Activated CD4-positive, alpha-beta T cell treated with anti-CD3 and anti-CD28 coated beads for 48 hours (primary cell): ENCODE measurements at regions not wholly inside any gene's neighbourhood (a gene's known extent, or its start where the extent isn't known, plus 50 kb on each side); places are given as distances from the start of the nearest gene placed in this dataset.
A peak's percentile ranks its signal among the peaks of the same experiment; 100 is the strongest.
"Not testable (repeated sequence)": the region's sequence is repeated elsewhere in the genome, so short reads cannot be mapped to it uniquely, and the experiment has no call there.

Experiments used
- DNase-seq: peaks from one replicate; pipeline ENCODE4 v3.0.0-alpha.2; 2020

DNA sequence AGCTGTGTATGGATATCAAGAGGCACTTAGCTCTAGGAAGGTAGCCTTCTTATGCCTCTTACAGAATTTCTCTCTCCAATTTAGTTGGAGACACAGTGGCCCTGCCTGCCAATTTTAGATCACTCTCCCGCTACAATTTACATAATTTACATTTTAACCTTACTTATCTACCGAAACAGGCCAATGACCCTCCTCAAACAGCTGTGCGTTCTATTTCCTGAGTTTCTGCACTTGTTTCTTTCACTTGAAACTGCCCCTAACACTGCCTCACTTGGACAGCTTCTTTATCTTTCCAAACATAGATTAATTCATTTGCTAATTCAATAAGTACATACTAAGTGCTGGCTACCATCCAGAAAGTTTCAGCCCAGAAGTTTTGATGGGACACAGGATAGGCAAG, 52.9 kb upstream of the HDDC2 start:
- no peak for DNase-seq

- no peak for DNase-seq
Observed at GRCh38 chr6:125356884-125357283, 55.1 kb upstream of the HDDC2 start.

GRCh38 chr6:125357515-125358256, 55.9 kb upstream of the HDDC2 start:
- DNase-seq: no peak

DNA sequence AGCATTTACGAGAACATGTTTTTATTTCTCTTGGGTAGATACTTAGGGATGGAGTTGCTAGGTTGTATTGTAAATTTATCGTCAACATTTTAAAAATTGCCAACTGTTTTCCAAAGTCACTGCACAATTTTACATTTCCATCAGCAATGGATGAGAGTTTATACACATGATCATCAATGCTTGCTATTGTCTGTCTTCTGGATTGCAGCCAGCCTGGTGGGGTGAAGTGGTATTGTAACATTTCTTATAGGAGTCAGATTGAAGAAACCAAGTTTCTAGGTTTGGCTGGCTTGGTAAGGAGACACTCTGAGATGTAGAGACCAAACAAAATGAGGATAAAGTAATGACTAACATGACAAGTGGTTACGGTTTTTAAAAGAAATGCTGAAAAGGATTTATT, 57.1 kb upstream of the HDDC2 start:
- DNase-seq: no peak

DNA sequence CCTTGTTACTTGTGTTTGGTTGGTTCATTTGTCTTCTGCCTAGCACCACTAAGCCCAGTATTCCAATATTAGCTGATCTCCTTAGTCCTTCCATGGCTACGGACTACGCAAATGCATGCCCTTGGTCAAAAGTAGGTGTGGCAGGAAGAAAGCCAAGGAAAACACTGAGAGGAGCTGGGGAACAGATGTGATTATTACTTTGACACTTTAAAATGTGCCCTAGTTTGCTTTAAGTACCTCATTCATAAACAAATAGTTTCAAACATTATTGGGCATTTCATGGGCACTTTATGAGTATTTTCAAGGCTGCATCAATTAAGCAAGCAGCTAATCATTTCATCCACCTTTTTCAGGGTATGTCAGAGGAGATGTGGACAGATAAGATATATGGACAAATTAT, 60.1 kb upstream of the HDDC2 start:
- no peak for DNase-seq

DNA sequence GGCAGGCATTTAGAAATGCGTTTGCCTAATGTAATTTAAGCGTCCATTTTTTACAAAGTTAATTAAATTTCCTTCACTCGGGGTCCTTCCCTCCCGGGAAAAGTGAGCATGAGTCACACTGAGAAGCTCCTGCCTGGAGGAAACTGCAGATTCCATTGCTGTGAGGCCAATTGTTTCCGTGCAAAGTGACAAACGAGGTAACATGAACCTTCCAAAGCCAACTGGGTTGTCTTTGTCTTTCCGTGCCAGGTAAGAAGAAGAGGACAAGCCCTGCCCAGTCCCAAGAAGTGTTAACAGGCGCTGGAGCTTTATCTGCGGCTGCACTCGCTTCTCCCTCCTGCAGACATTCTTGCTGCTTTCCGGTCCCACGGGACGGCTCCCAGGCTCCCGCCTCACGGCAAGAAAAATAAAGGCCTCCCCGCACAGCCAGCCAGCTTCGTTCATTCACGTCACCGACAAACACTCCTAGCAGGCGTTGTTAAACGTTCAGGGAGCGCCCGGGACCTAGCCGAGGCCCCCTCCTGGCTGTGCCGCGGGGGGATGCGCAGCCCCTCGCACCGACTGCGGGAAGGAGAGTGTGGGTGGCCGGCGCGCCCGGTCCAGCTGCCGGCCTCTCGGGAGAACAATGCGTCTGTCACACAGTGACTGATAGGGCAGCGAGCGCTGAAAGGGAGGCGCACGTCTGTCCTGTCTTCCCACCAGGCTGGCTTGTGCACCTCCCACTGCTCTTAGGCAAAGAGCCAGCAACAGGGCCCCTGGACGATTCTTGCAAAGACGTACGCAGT, 61.5 kb upstream of the HDDC2 start:
- DNase-seq: peak; percentile 9

DNA sequence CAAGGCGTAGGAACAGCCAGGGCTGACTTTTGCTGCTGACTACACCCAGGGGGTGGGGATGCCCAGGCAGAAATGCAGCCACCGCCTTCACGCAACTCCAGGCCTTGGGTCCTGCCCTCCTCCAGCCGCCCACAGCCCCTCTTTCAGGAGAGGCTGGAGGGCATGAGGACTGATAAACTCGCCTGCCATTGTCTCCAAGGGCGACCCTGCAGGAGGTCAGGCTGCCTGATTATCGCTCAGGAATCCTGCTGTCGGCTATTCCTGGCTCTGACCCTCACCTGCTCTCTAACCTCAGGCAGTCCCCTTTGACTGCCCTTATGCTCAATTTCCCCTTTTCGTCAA, 62.0 kb upstream of the HDDC2 start:
- no peak for DNase-seq

- DNase-seq: no peak
Observed at GRCh38 chr6:125365230-125365629, 63.5 kb upstream of the HDDC2 start.

- DNase-seq: no peak
Observed at GRCh38 chr6:125367036-125367782, 65.4 kb upstream of the HDDC2 start.

GRCh38 chr6:125370343-125370742, 68.6 kb upstream of the HDDC2 start:
- no peak for DNase-seq

DNA sequence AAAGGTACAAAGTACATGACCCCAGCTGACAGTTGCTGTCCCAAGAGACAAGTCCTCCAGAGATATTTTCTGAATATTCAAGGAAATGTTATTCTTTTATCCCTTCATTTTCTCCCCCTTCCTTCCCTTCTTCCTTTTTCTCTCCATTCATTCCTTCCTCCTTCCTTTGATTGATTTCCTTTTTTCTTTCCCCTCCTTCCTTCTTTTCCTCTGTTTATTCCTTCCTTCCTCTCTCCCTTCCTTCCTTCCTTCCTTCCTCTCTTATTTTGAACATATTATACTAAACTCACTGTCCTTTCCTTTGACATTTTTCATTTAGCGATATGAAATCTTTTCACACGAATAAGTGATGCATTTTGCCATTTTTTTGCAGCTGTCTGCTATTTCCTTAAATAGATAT, 73.2 kb upstream of the HDDC2 start:
- DNase-seq: no peak

DNA sequence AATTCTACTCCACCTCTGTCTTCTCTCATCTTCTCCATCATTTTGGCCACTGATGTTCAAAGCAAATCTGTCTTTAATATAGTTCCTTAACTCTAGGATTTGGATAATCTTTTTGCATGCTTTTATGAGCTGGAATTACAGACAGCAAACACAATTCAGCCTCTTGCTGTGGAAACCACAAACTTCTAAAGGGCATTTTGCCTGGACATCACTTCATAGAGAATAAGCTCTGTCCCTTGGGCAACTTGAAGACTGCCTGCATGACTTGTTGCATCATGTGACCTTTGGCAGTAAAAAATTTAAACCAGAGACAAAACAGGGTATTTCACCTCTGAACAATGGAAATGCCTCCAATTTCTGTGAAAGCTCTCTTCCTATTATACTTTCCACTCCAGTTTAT, 74.1 kb upstream of the HDDC2 start:
- no peak for DNase-seq

GRCh38 chr6:125377621-125378020, 75.9 kb upstream of the HDDC2 start:
- no peak for DNase-seq

DNA sequence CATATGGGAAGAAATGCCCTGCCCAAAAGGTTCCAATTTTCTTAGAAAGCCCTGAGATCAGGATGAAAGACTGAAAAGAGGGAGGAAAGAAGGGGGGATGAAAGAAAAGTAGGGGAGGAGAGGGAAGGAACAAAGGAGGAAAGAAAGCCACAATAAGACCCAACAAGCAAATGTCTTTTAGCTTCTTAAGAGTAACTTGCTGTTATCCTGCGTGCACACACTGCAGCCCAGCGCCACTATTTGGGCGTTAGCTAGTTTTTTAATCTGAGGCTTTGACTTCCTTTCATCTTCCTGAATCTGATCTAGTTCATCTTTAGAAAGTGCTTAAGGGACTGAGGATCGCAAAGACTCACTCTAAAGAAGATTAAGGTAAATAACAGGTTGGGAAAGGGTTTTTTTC, 77.4 kb upstream of the HDDC2 start:
- no peak for DNase-seq

DNA sequence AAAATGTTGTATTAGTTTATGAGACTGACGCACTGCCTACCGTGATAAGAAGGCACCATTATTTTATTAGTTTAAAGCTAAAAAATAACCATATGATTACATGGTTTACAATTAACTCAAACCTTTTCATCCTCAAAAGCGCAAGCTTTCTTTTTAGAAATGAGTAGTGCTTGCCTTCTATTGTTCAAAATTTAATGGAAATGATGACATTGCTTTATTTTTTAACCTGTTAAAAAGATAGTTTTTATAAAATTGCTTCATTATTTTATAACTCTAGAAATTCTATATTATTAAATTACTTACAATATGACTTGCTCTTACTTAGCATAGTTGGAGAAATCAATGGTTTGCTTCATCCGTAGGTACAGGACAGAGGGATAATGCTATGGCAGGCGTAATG, 78.7 kb upstream of the HDDC2 start:
- no peak for DNase-seq

GRCh38 chr6:125386337-125386736, 84.6 kb upstream of the HDDC2 start:
- not testable (repeated sequence) for DNase-seq

DNA sequence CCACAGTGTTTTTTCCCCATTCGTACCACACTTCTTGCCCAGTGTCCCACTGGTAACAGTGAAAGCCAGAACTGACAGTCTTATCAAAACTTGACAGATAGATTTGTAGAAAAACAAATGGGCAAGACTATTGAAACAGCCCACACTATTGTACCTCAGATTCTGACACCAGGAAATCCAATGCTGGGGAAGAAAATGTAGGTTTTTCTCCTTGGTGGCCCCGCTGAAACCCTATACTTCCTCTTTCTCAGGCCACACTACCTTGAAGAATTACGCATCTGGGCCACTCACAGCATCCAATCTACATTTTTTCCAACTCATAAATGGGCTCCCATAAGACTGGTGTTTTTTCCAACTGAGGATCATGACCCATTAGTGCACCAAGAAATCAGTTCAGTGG, 90.9 kb upstream of the HDDC2 start:
- no peak for DNase-seq

- no peak for DNase-seq
Observed at GRCh38 chr6:125393449-125393858, 91.7 kb upstream of the HDDC2 start.

DNA sequence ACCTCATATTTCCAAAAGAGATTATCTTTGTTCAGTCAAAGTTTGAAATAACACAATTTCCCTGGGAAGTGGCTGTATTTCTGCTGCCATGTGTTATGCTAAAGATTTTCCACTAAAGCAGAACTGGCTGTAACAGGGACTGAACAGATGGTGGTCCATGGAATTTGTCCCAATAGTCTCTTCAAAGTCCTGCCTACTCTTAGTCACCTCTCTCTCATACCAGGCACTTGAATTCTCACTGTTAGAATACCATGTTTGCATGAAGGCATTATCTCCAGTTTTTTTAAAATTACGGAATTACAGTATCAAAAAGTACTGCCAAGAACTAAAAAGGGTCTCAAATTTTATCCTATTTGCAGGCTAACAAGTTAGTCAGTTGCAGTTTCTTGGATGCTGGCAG, 105.0 kb upstream of the HDDC2 start:
- DNase-seq: no peak

DNA sequence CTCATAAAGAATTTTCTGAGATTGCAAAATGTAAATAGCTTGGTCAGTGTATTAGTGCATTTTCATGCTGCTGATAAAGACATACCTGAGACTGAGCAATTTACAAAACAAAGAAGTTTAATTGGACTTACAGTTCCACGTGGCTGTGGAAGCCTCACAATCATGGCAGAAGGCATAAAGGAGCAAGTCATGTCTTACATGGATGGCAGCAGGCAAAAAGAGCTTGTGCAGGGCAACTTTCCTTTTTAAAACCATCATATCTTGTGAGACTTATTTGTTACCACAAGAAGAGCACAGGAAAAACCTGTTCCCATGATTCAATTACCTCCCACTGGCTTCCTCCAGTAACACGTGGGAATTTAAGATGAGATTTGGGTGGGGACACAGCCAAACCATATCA, 112.7 kb upstream of the HDDC2 start:
- DNase-seq: no peak

DNA sequence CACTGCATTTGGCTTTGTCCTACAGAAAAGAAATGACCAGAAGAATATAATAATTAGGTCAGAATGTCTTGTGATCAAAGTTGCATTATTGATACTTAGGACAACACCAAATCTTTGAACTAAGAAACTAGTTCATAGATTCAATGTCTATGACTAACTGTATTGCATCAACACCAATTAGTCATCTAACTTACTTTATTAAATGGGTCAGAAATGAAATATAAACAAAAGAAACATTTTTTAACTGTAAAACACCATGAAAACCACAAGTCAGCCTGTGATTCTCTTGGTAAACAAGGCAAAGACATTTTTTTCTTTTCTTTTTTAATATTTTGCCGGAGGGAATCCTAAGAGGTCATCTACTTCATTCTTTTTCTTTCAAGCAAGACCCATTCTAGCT, 114.1 kb upstream of the HDDC2 start:
- no peak for DNase-seq

GRCh38 chr6:125421836-125422235, 120.1 kb upstream of the HDDC2 start:
- DNase-seq: no peak

DNA sequence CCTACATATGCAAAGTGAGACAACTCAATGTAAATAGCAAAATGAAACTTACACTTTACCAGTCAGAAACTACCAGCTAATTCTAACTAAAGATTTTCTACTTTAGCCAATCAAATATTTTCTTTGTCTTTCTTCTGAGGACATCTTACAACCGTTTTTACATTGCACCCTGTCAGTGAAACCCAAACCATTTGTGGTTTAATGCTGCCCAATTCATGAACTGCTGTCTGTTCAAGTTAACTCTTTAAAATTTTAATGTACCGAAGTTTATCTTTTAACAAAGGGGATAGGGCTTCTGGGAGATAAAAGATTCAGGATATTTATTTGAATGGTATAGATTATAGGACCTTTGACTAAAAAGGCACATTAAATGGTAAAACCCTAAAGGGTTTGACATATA, 121.3 kb upstream of the HDDC2 start:
- DNase-seq: no peak

- DNase-seq: no peak
Observed at GRCh38 chr6:125431971-125432370, 130.2 kb upstream of the HDDC2 start.
